Esophagus muscularis mucosa (tissue), 4 donors: ENCODE measurements at regions not wholly inside any gene's neighbourhood (a gene's known extent, or its start where the extent isn't known, plus 50 kb on each side); places are given as distances from the start of the nearest gene placed in this dataset.

Source experiments
- CTCF ChIP-seq, 3 experiments: fragments of 200-600 bp in 2 of 3; fragments of 450-650 bp in 1 of 3; sonication (generic) in 2 of 3; IDR thresholded peaks; one replicate each; pipeline ENCODE4 v1.5.1; 2017 to 2019; ENCODE audit warnings: antibody characterized with exemption in 3 of 3, mild to moderate bottlenecking in 2 of 3, moderate library complexity in 1 of 3
- EP300 ChIP-seq: sonication (generic); formaldehyde crosslinking; IDR thresholded peaks from one replicate; pipeline ENCODE4 v1.6.1; 2017; ENCODE audit warnings: antibody characterized with exemption
- POLR2A ChIP-seq: fragments of 450-650 bp; IDR thresholded peaks from one replicate; pipeline ENCODE4 v1.6.1; 2017; ENCODE audit warnings: antibody characterized with exemption, moderate library complexity, mild to moderate bottlenecking, low read depth
- POLR2AphosphoS5 ChIP-seq, 2 donors: sonication (generic); formaldehyde crosslinking; IDR thresholded peaks; one replicate each; pipeline ENCODE4 v1.6.1; 2017; ENCODE audit warnings: antibody characterized with exemption in 2 of 2

GRCh38 chr5:67844924-67845323 is 370.6 kb upstream of the PIK3R1 start:
- TF ChIP-seq POLR2A = no peak
- TF ChIP-seq POLR2AphosphoS5 (IDR thresholded peaks at IDR 0.05) = no peak
- TF ChIP-seq CTCF (IDR thresholded peaks at IDR 0.05) = no peak
- no peak for TF ChIP-seq EP300
